Lower lobe of right lung (tissue), 2 donors: ENCODE measurements at regions not wholly inside any gene's neighbourhood (a gene's known extent, or its start where the extent isn't known, plus 50 kb on each side); places are given as distances from the start of the nearest gene placed in this dataset.

Source experiments
- ATAC-seq, 2 donors: fragments of 200-7000 bp; cut with Tn5 transposase; one replicate each; pipeline ENCODE4 v1.9.1; 2020 to 2022; ENCODE audit warnings: mild to moderate bottlenecking in 2 of 2, moderate library complexity in 2 of 2
- DNase-seq: peaks from one replicate; pipeline ENCODE4 v3.0.0-alpha.2; 2020
- H3K27ac ChIP-seq: fragments of 200-600 bp; one replicate; pipeline ENCODE4 v1.8.0; 2022
- H3K27me3 ChIP-seq: fragments of 200-600 bp; one replicate; pipeline ENCODE4 v1.8.0; 2022; ENCODE audit warnings: low read depth
- H3K36me3 ChIP-seq: fragments of 200-600 bp; one replicate; pipeline ENCODE4 v1.8.0; 2022; ENCODE audit warnings: mild to moderate bottlenecking
- H3K4me1 ChIP-seq: fragments of 200-600 bp; one replicate; pipeline ENCODE4 v1.8.0; 2022
- H3K4me3 ChIP-seq: fragments of 200-600 bp; one replicate; pipeline ENCODE4 v1.8.0; 2022; ENCODE audit warnings: mild to moderate bottlenecking
- H3K9me3 ChIP-seq: fragments of 200-600 bp; one replicate; pipeline ENCODE4 v1.8.0; 2022
- CTCF ChIP-seq: fragments of 200-600 bp; IDR thresholded peaks from one replicate; pipeline ENCODE4 v1.8.0; 2022; ENCODE audit warnings: antibody characterized with exemption, mild to moderate bottlenecking
- intact Hi-C: fragments of 100-400 bp; cut with DNase I; formaldehyde crosslinking; loops from one replicate; pipeline ENCODE4 v1.11.0; 2022
- donor health status: DM: no; HTN: yes; CAD: no; lungs with severe emphysema.

- TF ChIP-seq CTCF, result no peak
- no peak for DNase-seq
- Histone ChIP-seq H3K4me1 (no peaks in the 10 kb centered on the region), H3K36me3 (no peaks in the 10 kb centered on the region), H3K27ac (no peak overlapping the region), H3K9me3 (peaks cover 16% of the 10 kb centered on the region), H3K4me3 (no peak overlapping the region), H3K27me3 (no peaks in the 10 kb centered on the region)
- ATAC-seq, result no peak
- intact Hi-C loops, result no loop called here
These were observed 618.4 kb downstream of the MMUT start for GRCh38 chr6:48844696-48845095.

GRCh38 chr6:48840896-48841295 is 622.2 kb downstream of the MMUT start:
- no peak for TF ChIP-seq CTCF
- Histone ChIP-seq H3K27me3 (no peaks in the 10 kb centered on the region), H3K36me3 (no peaks in the 10 kb centered on the region), H3K4me3 (no peak overlapping the region), H3K4me1 (no peaks in the 10 kb centered on the region), H3K9me3 (peaks cover 16% of the 10 kb centered on the region), H3K27ac (no peak overlapping the region)
- intact Hi-C loops, result no loop called here
- ATAC-seq, result no peak
- no peak for DNase-seq

GRCh38 chr6:48839206-48839605 is 623.8 kb downstream of the MMUT start:
- no peak for DNase-seq
- H3K4me3 ChIP-seq, result no peak overlapping the region
- intact Hi-C loops, result no loop called here
- H3K9me3 ChIP-seq, result peaks cover 16% of the 10 kb centered on the region
- no peaks in the 10 kb centered on the region for H3K4me1 ChIP-seq
- no peak for TF ChIP-seq CTCF
- no peaks in the 10 kb centered on the region for H3K27me3 ChIP-seq
- H3K36me3 ChIP-seq, result no peaks in the 10 kb centered on the region
- no peak for ATAC-seq
- H3K27ac ChIP-seq, result no peak overlapping the region

- Histone ChIP-seq H3K9me3 (peaks cover 16% of the 10 kb centered on the region), H3K4me1 (no peaks in the 10 kb centered on the region), H3K27ac (no peak overlapping the region), H3K36me3 (no peaks in the 10 kb centered on the region), H3K4me3 (no peak overlapping the region), H3K27me3 (no peaks in the 10 kb centered on the region)
- DNase-seq (no peak), ATAC-seq (no peak)
- intact Hi-C loops, result no loop called here
- no peak for TF ChIP-seq CTCF
These were observed 625.3 kb downstream of the MMUT start for GRCh38 chr6:48837744-48838143.

GRCh38 chr6:48835421-48835958 is 627.6 kb downstream of the MMUT start:
- intact Hi-C loops, result no loop called here
- Histone ChIP-seq H3K36me3 (no peaks in the 10 kb centered on the region), H3K4me3 (no peak overlapping the region), H3K27ac (no peak overlapping the region), H3K4me1 (no peaks in the 10 kb centered on the region), H3K27me3 (no peaks in the 10 kb centered on the region), H3K9me3 (no peaks in the 10 kb centered on the region)
- no peak for ATAC-seq
- DNase-seq, result no peak
- TF ChIP-seq CTCF, result no peak

GRCh38 chr6:48834706-48835105 is 628.3 kb downstream of the MMUT start:
- no peaks in the 10 kb centered on the region for H3K9me3 ChIP-seq
- H3K4me3 ChIP-seq, result no peak overlapping the region
- no peaks in the 10 kb centered on the region for H3K4me1 ChIP-seq
- intact Hi-C loops, result no loop called here
- TF ChIP-seq CTCF, result no peak
- DNase-seq, result no peak
- ATAC-seq, result no peak
- no peak overlapping the region for H3K27ac ChIP-seq
- no peaks in the 10 kb centered on the region for H3K27me3 ChIP-seq
- no peaks in the 10 kb centered on the region for H3K36me3 ChIP-seq
